HG02885 (cell line): ENCODE measurements at regions not wholly inside any gene's neighbourhood (a gene's known extent, or its start where the extent isn't known, plus 50 kb on each side); places are given as distances from the start of the nearest gene placed in this dataset.
A peak's percentile ranks its signal among the peaks of the same experiment; 100 is the strongest.
"Not testable (repeated sequence)": the region's sequence is repeated elsewhere in the genome, so short reads cannot be mapped to it uniquely, and the experiment has no call there.

Experiments used
- ATAC-seq: cut with Tn5 transposase; IDR thresholded peaks from one replicate; pipeline ENCODE4 v1.9.1; 2021; ENCODE audit warnings: mild to moderate bottlenecking; ENCODE audit not compliant: unreplicated experiment, poor library complexity

GRCh38 chr14:53751650-53752049 is 205.0 kb downstream of the BMP4 start:
- no peak for ATAC-seq

DNA sequence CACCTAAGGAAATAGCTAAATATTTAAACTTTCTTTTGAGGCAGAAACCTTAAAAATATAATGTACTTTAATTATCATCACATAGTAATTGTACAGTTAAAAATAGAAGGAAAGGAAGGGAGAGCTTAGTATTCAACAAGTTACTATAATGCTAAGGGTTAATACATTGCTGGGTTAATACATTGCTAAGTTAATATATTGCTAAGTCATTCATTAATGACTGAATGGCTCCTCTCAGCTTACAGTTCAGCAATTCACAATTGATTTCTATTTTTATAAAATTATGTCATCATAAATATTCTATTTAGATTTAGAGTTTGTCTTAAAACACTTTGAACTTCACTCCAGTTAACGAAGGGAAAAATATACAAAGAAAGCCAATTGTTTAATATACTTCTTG is 207.9 kb downstream of the BMP4 start:
- no peak for ATAC-seq

DNA sequence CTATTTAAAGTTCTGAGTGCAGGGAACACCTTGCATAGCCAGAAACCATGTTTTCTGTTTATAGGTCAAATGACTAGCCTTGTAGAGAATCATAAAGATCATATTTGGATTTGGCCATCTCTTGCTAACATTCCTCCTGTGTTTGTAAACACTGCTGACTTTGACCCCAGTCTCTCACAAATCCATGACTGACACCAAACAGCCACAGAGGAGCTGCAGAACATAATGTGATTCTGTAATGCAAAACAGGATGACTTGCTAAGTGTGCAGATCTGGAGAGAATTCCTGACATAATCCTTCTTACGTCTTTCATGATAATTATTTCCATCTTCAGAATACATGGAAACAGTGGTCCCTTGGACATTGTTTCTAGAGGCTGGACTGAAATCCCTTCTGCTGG is 211.8 kb downstream of the BMP4 start:
- no peak for ATAC-seq

- no peak for ATAC-seq
Observed at GRCh38 chr14:53743371-53743770, 213.3 kb downstream of the BMP4 start.

GRCh38 chr14:53742233-53742620 is 214.4 kb downstream of the BMP4 start:
- no peak for ATAC-seq

DNA sequence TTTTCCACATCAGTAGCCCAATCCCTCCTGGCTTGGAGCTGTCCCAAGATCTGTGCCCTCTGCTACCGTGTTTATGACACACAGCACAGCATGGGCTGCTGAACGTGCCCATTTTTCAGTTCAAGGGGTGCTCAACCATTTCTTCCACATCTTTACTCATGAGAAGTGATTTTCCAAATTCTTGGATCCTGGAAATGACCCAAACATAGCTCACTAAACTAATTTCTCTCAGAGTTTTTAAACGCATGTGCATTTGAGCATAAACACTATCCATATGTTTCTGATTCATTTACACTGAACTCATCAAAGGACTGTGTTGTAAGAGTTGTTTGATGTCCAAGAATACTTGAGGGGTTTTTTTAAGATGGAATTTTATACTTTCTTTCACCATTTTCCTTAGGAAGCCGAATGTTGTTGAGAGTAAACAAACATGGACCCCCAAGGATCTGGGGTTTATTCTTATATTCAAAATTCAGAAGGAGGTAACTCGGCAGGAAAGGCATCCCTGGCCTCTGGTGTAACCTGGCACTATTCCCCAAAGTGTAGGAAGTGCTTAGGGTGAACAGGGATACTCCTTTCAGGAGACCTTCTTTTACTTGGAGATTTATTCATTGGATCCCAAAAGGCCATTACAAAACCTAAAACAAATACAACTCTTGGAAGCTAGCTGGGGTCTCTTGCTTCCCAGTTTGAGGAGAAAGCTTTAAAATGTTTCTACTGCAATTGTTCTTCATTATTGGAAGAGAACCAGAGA is 215.0 kb downstream of the BMP4 start:
- no peak for ATAC-seq

DNA sequence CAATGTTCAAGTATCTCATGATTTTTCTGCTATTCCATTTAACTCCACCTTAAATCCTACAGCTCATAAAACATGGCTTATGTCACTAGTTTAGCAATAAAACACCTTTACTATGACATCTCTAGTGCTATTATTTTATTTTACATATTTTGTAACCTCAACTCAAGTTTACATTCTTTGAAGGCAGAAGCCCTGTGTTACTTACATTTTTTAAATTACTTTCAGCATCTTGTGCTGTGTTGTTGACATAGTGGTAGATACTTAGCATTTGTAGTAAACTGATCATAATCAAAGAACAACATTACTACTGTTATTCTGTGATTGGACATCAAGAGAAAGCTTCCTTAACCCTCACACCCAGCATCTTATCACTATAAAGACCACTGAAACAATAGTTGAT is 216.1 kb downstream of the BMP4 start:
- ATAC-seq = no peak

GRCh38 chr14:53735916-53736315 is 220.7 kb downstream of the BMP4 start:
- ATAC-seq = no peak

DNA sequence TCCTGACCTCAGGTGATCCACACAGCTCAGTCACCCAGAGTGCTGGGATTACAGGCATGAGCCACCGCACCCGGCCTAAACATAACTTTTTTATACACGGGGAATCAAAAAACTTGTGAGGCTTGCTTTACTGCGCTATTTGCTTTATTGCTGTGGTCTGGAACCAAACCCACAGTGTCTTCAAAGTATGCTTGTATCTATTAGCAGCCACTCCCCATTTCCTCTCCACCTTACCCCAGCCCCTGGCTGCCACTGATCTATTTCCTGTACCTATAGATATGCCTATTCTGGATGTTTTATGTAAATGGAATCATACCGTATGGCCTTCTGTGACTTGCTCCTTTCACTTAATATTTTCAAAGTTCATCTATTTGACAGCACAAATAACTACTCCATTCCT is 233.4 kb downstream of the BMP4 start:
- ATAC-seq = no peak

- no peak for ATAC-seq
Observed at GRCh38 chr14:53719536-53719935, 237.1 kb downstream of the BMP4 start.

DNA sequence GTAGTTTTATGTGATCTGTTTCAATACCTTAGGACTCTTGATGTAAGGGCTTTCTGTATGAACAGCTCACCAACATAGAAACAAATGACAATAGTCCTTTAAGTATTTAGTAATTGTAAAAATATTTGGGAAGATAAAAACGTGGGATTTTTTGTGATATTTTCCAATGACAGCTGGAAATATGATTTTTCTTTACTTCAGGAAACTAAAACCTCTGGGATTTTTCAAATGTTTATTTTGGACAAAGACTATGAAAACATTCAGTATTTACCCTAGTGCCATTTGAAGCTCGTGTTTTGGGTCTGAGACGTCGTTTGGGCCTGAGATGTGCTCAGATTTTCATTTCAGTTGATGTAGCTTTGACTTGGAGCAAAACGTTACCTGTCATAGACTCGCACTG is 240.0 kb downstream of the BMP4 start:
- ATAC-seq = no peak

- ATAC-seq = no peak
Observed at GRCh38 chr14:53715193-53715721, 241.4 kb downstream of the BMP4 start.

GRCh38 chr14:53714495-53715192 is 242.0 kb downstream of the BMP4 start:
- no peak for ATAC-seq

DNA sequence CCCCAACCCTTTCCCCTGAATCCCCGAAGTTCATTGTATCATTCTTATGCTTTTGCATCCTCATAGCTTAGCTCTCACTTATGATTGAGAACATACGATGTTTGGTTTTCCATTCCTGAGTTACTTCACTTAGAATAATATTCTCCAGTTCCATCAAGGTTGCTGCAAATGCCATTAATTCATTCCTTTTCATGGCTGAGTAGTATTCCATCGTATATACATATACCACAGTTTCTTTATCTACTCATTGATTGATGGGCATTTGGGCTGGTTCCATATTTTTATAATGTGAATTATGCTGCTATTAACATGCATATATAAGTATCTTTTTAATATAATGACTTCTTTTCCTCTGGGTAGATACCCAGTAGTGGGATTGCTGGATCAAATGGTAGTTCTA is 243.7 kb downstream of the BMP4 start:
- not testable (repeated sequence) for ATAC-seq

GRCh38 chr14:53711205-53711604 is 245.4 kb downstream of the BMP4 start:
- ATAC-seq = no peak

DNA sequence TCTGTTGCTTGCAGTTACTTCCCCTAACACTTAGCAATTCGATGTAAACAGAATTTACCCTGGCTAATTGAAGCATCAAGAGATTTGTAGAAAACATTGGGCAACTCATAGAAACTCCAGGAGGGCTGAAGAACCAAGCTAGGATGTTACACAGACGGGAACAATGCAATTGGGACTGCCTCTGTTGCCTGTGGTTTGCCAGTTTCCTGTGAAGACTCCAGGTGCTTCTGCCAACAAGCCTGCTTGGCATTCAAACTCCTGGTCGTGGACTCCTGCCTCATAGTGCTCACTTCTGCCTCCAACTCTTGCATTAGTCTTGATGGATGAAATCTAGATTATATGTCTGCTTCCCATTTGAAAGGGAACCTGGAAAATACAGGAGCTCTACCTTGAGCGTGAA is 246.0 kb downstream of the BMP4 start:
- ATAC-seq = no peak

DNA sequence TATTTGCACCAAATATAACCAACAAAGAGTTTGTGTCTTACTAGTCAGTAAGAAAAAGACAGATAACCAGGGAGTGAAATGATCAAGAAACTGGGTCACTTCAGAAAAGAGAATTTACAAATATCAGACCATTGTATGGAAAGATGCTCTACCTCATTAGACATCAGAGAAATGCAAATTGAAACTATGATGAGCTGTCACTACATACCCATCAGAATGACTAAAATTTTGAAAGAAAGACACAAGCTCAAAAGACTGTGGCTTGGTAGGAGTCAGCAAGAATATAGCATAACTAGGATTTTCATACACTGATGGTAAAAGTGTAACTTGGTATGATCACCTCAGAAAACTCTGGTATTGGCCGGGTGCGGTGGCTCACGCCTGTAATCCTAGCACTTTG is 247.2 kb downstream of the BMP4 start:
- ATAC-seq = no peak

DNA sequence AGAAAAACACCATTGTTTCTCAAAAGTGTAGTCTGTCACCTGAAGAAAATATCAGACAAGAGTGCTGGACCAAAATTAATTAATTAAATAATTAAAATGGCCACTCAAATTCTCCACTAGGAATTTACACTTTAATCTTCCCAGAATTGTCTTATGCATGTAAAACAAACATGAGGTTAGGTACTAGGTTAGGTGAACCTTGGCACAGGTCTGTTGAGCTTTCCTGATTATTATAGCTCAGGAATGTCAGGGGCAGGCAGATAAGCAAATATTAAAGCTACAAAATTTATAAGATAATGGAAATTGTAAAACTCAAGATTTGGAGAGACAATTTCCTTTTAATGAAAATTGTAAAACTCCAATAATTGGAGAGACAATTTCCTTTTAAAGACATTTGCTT is 253.2 kb downstream of the BMP4 start:
- no peak for ATAC-seq

DNA sequence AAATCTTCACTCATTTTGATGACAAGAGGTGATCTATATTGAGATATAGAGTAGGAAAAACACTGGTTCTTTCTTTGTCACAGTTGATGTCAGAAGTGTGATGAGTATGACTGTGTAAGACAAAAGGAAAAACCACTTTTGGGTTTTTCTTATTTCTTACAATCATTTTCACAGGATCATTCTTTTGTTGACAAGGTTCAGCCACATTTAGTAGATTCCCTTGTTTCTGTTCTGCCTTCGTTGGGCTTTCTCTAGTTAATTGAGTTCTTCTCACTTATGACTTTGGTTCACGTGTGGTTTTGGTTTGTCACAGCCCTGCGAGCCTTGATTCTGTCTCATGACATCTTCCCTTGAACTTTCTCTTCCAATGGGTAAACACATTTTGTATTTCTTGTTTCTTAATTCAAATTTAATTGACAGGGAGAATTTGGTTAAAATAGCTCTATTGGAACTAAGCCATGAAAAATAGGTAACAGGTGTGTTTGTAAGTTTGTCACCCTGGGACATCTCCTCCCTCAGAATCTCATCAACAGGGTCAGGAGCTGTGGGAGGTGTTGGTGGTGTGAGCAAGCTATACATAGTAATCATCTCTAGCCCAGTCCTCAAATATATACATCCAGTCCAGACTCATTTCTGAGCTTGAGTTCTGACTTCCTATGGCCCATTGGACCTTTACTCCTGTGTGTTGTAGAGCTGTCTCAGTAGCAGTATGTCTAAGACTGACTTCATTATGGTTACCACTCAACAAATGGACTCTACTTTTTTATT is 255.3 kb downstream of the BMP4 start:
- peak; percentile 44 for ATAC-seq

- ATAC-seq = no peak
Observed at GRCh38 chr14:53696217-53696965, 260.2 kb downstream of the BMP4 start.
